Natural killer cell (primary cell): ENCODE measurements at regions not wholly inside any gene's neighbourhood (a gene's known extent, or its start where the extent isn't known, plus 50 kb on each side); places are given as distances from the start of the nearest gene placed in this dataset.

Experiments
- ATAC-seq, 3 donors: fragments of 150-1000 bp in 2 of 3; fragments of 200-7000 bp in 1 of 3; cut with Tn5 transposase; 1 replicate in 1 of 3; 2 replicates in 2 of 3; pipeline ENCODE4 v1.10.0; 2021; ENCODE audit warnings: mild to moderate bottlenecking in 2 of 3, moderate library complexity in 2 of 3
- DNase-seq, 2 donors: peaks; one replicate each; pipeline versions ENCODE4 v3.0.0 to v3.0.0-alpha.2; 2013 to 2021; ENCODE audit warnings: mixed read lengths in 1 of 2
- H3K27ac ChIP-seq: one replicate; pipeline ENCODE4 v1.5.1; 2013; ENCODE audit warnings: mild to moderate bottlenecking, low read length
- H3K27me3 ChIP-seq: one replicate; pipeline ENCODE4 v1.6.1; 2013; ENCODE audit warnings: low read length; ENCODE audit not compliant: control insufficient read depth, insufficient read depth
- H3K36me3 ChIP-seq: one replicate; pipeline ENCODE4 v1.6.1; 2013; ENCODE audit warnings: low read length; ENCODE audit not compliant: control insufficient read depth, insufficient read depth
- H3K4me1 ChIP-seq: one replicate; pipeline ENCODE4 v1.6.1; 2013; ENCODE audit warnings: low read length; ENCODE audit not compliant: control insufficient read depth, insufficient read depth
- H3K4me3 ChIP-seq: one replicate; pipeline ENCODE4 v1.5.1; 2013; ENCODE audit warnings: low read length
- H3K9me3 ChIP-seq: one replicate; pipeline ENCODE4 v1.6.1; 2013; ENCODE audit warnings: low read length; ENCODE audit not compliant: control insufficient read depth, insufficient read depth
- H3K27ac Mint-ChIP-seq, 2 donors: one replicate each; pipeline ENCODE4 v1.8.0; 2022; ENCODE audit warnings: mild to moderate bottlenecking in 2 of 2, mixed read lengths in 2 of 2, moderate library complexity in 1 of 2
- H3K27me3 Mint-ChIP-seq, 2 donors: one replicate each; pipeline ENCODE4 v1.8.0; 2022; ENCODE audit warnings: low read depth in 2 of 2, mixed read lengths in 2 of 2
- H3K36me3 Mint-ChIP-seq: one replicate; pipeline ENCODE4 v1.8.0; 2022; ENCODE audit warnings: mixed read lengths
- H3K4me1 Mint-ChIP-seq, 2 donors: one replicate each; pipeline ENCODE4 v1.8.0; 2022; ENCODE audit warnings: mixed read lengths in 2 of 2
- H3K4me3 Mint-ChIP-seq: one replicate; pipeline ENCODE4 v1.8.0; 2022; ENCODE audit warnings: mild to moderate bottlenecking, moderate library complexity, mixed read lengths
- H3K9me3 Mint-ChIP-seq, 2 donors: one replicate each; pipeline ENCODE4 v1.8.0; 2022; ENCODE audit warnings: mixed read lengths in 2 of 2
- CTCF ChIP-seq: fragments of 200-600 bp; IDR thresholded peaks from one replicate; pipeline ENCODE4 v1.8.0; 2022; ENCODE audit warnings: antibody characterized with exemption
- WGBS: methylation state at CpG from one replicate; pipeline ENCODE4 v1.1.7; 2013; ENCODE audit warnings: missing lambda C conversion rate; ENCODE audit not compliant: insufficient coverage; 5-methylcytosine and 5-hydroxymethylcytosine counted together
- intact Hi-C: fragments of 100-400 bp; cut with micrococcal nuclease; formaldehyde crosslinking; loops from one replicate; pipeline ENCODE4 v1.14.2; 2022

- no peak for ATAC-seq
- Mint-ChIP-seq H3K4me3 (no peak overlapping the region), H3K4me1 (no peaks in the 10 kb centered on the region), H3K27ac (no peak overlapping the region), H3K36me3 (no peaks in the 10 kb centered on the region), H3K9me3 (peaks cover 3 to 10% of the 10 kb centered on the region in 2 donors), H3K27me3 (no peaks in the 10 kb centered on the region)
- H3K27me3 ChIP-seq, result no peaks in the 10 kb centered on the region
- 84% methylated on average over 6 of the region's 7 CpGs for WGBS
- intact Hi-C loops, result no loop called here
- no peaks in the 10 kb centered on the region for H3K36me3 ChIP-seq
- TF ChIP-seq CTCF, result no peak
- DNase-seq, result no peak
- peaks cover 3% of the 10 kb centered on the region for H3K9me3 ChIP-seq
- no peaks in the 10 kb centered on the region for H3K4me1 ChIP-seq
- H3K27ac ChIP-seq, result no peak overlapping the region
- H3K4me3 ChIP-seq, result no peak overlapping the region
Measured at GRCh38 chr6:71468841-71469700, 180.5 kb downstream of the OGFRL1 start.

- no peaks in the 10 kb centered on the region for H3K36me3 Mint-ChIP-seq
- H3K4me1 ChIP-seq, result no peaks in the 10 kb centered on the region
- 82% methylated on average over 1 of the region's 2 CpGs for WGBS
- no peaks in the 10 kb centered on the region for H3K27me3 ChIP-seq
- no peak overlapping the region for H3K27ac ChIP-seq
- H3K36me3 ChIP-seq, result no peaks in the 10 kb centered on the region
- ATAC-seq, result no peak
- H3K4me3 ChIP-seq, result no peak overlapping the region
- DNase-seq, result no peak
- H3K4me3 Mint-ChIP-seq, result no peak overlapping the region
- no peaks in the 10 kb centered on the region for H3K9me3 ChIP-seq
- H3K9me3 Mint-ChIP-seq, result peaks cover 3 to 11% of the 10 kb centered on the region in 2 donors
- no peak overlapping the region for H3K27ac Mint-ChIP-seq
- H3K4me1 Mint-ChIP-seq, result no peaks in the 10 kb centered on the region
- no peak for TF ChIP-seq CTCF
- intact Hi-C loops, result no loop called here
- no peaks in the 10 kb centered on the region for H3K27me3 Mint-ChIP-seq
Measured at GRCh38 chr6:71471718-71472117, 183.1 kb downstream of the OGFRL1 start.

DNA sequence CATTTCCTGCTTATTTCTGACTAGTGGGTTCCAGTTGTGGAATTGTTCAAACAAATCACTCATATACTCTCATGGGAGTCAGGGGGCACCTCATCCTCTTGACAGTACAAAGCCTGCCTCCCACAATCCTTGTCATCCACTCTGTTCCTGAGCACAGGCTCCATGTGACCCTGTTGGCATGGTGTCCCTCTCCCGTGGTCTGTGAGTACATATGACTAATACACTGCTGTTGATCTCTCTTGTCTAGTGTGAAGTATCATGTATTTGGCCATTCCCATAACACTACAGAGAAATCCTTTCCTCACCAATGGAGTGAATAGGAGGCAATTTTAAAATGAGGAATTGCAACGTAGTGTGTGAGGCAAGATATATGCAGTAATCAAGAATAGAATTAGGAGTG lies 185.3 kb downstream of the OGFRL1 start:
- DNase-seq, result no peak
- TF ChIP-seq CTCF, result no peak
- H3K27me3 ChIP-seq, result no peaks in the 10 kb centered on the region

GRCh38 chr6:71474942-71475341 lies 186.3 kb downstream of the OGFRL1 start:
- no peak for DNase-seq
- Histone ChIP-seq H3K27ac (no peak overlapping the region), H3K36me3 (no peaks in the 10 kb centered on the region), H3K4me3 (no peak overlapping the region), H3K27me3 (no peaks in the 10 kb centered on the region), H3K9me3 (no peaks in the 10 kb centered on the region), H3K4me1 (no peaks in the 10 kb centered on the region)
- WGBS, result 89% methylated on average over 1 of the region's 1 CpG
- Mint-ChIP-seq H3K4me1 (no peaks in the 10 kb centered on the region), H3K4me3 (no peak overlapping the region), H3K36me3 (no peaks in the 10 kb centered on the region), H3K27ac (no peak overlapping the region), H3K9me3 (peaks cover 3 to 9% of the 10 kb centered on the region in 2 donors), H3K27me3 (no peaks in the 10 kb centered on the region)
- intact Hi-C loops, result no loop called here
- ATAC-seq, result no peak
- TF ChIP-seq CTCF, result no peak

More for the DNA sequence above, 185.3 kb downstream of the OGFRL1 start:
- WGBS, result 83% methylated on average over 1 of the region's 2 CpGs
- H3K27me3 Mint-ChIP-seq, result no peaks in the 10 kb centered on the region
- no peaks in the 10 kb centered on the region for H3K4me1 Mint-ChIP-seq
- H3K27ac ChIP-seq, result no peak overlapping the region
- no peaks in the 10 kb centered on the region for H3K36me3 ChIP-seq
- H3K9me3 ChIP-seq, result no peaks in the 10 kb centered on the region
- no peak for ATAC-seq
- H3K36me3 Mint-ChIP-seq, result no peaks in the 10 kb centered on the region
- peaks cover 3 to 13% of the 10 kb centered on the region in 2 donors for H3K9me3 Mint-ChIP-seq
- no peak overlapping the region for H3K4me3 Mint-ChIP-seq
- no peak overlapping the region for H3K27ac Mint-ChIP-seq
- no peaks in the 10 kb centered on the region for H3K4me1 ChIP-seq
- intact Hi-C loops, result no loop called here
- H3K4me3 ChIP-seq, result no peak overlapping the region
